CD4-positive, alpha-beta T cell treated with Interleukin-21 for 1 hour (primary cell): ENCODE measurements at regions not wholly inside any gene's neighbourhood (a gene's known extent, or its start where the extent isn't known, plus 50 kb on each side); places are given as distances from the start of the nearest gene placed in this dataset.

Experiments
- DNase-seq: peaks from one replicate; pipeline ENCODE4 v3.0.0-alpha.2; 2020

DNA sequence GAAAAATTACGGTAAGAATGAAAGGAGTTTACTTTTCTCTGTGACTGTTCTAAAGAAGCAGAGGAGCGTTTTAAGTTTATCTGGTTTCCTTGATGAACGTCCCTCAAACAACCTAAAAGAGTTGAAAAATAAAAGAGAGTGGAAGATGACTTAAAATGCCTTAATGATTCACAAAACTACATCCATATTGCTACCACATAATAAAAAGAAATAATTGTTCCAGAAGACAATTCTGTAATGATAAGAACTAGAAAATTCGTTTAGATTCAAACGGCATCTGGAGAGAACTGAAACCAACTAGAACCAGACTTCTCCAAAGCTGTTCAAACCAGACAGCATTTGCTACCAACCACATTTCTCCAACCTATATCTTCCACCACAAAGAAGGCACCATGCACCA, 68.1 kb downstream of the TEKT4 start:
- DNase-seq = no peak

- DNase-seq = no peak
Observed at GRCh38 chr2:94947097-94948016, 76.1 kb downstream of the TEKT4 start.

DNA sequence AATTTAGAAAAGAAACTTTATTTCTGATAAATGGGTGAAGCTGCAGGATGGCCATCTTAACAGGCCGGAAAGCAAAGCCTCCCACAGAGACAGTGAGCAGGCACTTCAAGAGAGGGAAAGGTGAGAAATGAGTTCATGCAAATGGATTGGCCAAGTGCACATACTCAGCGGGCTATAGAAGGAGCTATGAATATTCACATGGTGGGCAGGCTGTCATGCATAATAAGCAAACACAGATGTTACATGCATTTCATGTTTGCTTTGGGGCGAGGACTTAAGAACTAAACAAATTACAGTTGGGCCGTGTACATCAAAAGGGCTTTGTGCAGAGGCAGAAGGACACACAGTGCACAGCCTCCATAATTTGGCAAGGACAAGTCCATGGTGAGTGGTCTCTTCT, 69.8 kb upstream of the MAL start:
- no peak for DNase-seq

GRCh38 chr2:94956797-94957391, 68.6 kb upstream of the MAL start:
- DNase-seq = peak; percentile 33

DNA sequence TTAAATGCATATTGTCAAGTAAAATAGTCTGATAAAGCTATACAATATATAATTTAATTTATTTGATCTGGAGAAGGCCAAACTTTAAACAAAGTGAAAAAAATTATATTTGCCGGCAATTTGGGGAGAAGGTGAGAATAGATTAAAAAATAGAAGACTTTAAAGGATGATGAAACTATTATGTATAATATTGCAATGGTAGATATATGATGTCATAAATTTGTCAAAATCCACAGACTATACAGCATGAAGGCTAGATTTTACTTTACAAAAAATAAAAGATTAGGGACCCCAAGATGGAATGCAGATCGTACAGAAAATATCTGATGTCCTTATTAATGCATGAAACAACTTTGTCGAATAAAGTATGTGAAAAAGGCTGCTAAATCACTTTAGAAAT, 67.3 kb upstream of the MAL start:
- no peak for DNase-seq

- no peak for DNase-seq
Observed at GRCh38 chr2:94960266-94960665, 65.2 kb upstream of the MAL start.

GRCh38 chr2:94960751-94961150, 64.8 kb upstream of the MAL start:
- no peak for DNase-seq

GRCh38 chr2:94964193-94964592, 61.3 kb upstream of the MAL start:
- DNase-seq = no peak

DNA sequence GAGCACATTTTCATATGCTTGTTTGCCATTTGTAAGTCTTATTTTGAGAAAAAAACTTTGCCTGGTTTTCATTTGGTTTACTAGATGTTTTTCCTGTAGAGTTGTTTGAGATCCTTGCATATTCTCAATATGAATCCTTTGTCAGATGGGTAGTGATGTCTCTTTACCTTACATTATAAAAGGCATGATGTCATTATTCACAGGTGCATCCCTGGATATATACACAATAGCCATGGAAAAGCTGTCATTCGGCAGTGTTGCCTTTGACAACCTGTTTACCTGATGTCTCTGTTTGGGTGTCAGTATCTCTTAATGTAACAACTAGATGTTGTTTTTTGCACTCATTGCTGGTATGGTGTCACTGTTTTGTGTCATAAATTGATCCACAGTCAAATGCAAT, 58.8 kb upstream of the MAL start:
- no peak for DNase-seq

- no peak for DNase-seq
Observed at GRCh38 chr2:94970353-94970752, 55.2 kb upstream of the MAL start.
